NCI-H146 treated with DMSO at 0.1 percent for 48 hours (cell line): ENCODE measurements at regions not wholly inside any gene's neighbourhood (a gene's known extent, or its start where the extent isn't known, plus 50 kb on each side); places are given as distances from the start of the nearest gene placed in this dataset.

ENCODE experiments used
- DNase-seq: peaks from one replicate; lab custom pipeline; 2025; ENCODE audit not compliant: unreplicated experiment; lab: John Stamatoyannopoulos, UW

GRCh38 chr1:172753964-172754363 is 95.1 kb downstream of the FASLG start:
- no peak for DNase-seq

GRCh38 chr1:172754609-172755008 is 95.7 kb downstream of the FASLG start:
- DNase-seq, result no peak

GRCh38 chr1:172755099-172755498 is 96.2 kb downstream of the FASLG start:
- no peak for DNase-seq

- DNase-seq, result no peak
These were observed 97.1 kb downstream of the FASLG start for GRCh38 chr1:172756024-172756423.

GRCh38 chr1:172758259-172758658 is 99.4 kb downstream of the FASLG start:
- no peak for DNase-seq

- DNase-seq, result no peak
These were observed 101.2 kb downstream of the FASLG start for GRCh38 chr1:172760121-172760520.

- DNase-seq, result no peak
These were observed 102.9 kb downstream of the FASLG start for GRCh38 chr1:172761581-172762486.

- DNase-seq, result no peak
These were observed 104.2 kb downstream of the FASLG start for GRCh38 chr1:172763057-172763456.

- no peak for DNase-seq
These were observed 105.5 kb downstream of the FASLG start for GRCh38 chr1:172764378-172764777.

GRCh38 chr1:172766462-172766861 is 107.6 kb downstream of the FASLG start:
- DNase-seq, result no peak

GRCh38 chr1:172770071-172770470 is 111.2 kb downstream of the FASLG start:
- DNase-seq, result no peak

GRCh38 chr1:172774561-172774960 is 115.7 kb downstream of the FASLG start:
- DNase-seq, result no peak

GRCh38 chr1:172775606-172776005 is 116.7 kb downstream of the FASLG start:
- DNase-seq, result no peak

GRCh38 chr1:172776071-172776470 is 117.2 kb downstream of the FASLG start:
- DNase-seq, result no peak

- no peak for DNase-seq
These were observed 118.9 kb downstream of the FASLG start for GRCh38 chr1:172777767-172778166.

- no peak for DNase-seq
These were observed 119.9 kb downstream of the FASLG start for GRCh38 chr1:172778456-172779455.

- DNase-seq, result no peak
These were observed 120.6 kb downstream of the FASLG start for GRCh38 chr1:172779491-172779890.

- no peak for DNase-seq
These were observed 122.7 kb downstream of the FASLG start for GRCh38 chr1:172781513-172782140.

GRCh38 chr1:172789840-172790239 is 130.9 kb downstream of the FASLG start:
- DNase-seq, result no peak

- DNase-seq, result no peak
These were observed 131.3 kb downstream of the FASLG start for GRCh38 chr1:172790245-172790644.

GRCh38 chr1:172793823-172794222 is 134.9 kb downstream of the FASLG start:
- no peak for DNase-seq
